ENCODE measurements at regions not wholly inside any gene's neighbourhood (a gene's known extent, or its start where the extent isn't known, plus 50 kb on each side); places are given as distances from the start of the nearest gene placed in this dataset.

- intact Hi-C loops (cut with DNase I), result no loop called here
- no peak for DNase-seq
- no peak for ATAC-seq (ENCODE audit: poor library complexity)
These were observed 460.0 kb downstream of the COG6 start for GRCh38 chr13:40115426-40115825.

- ATAC-seq (ENCODE audit: poor library complexity), result peak; percentile 33
- intact Hi-C loops (cut with DNase I), result no loop called here
These were observed 460.5 kb downstream of the COG6 start for GRCh38 chr13:40116008-40116407.

GRCh38 chr13:40118337-40118736, 462.9 kb downstream of the COG6 start:
- intact Hi-C loops (cut with DNase I), result no loop called here
- ATAC-seq (ENCODE audit: poor library complexity) (no peak), DNase-seq (no peak)

More at GRCh38 chr13:40116008-40116407, 460.5 kb downstream of the COG6 start:
- no peak for DNase-seq

- intact Hi-C loops (cut with DNase I), result no loop called here
- no peak for DNase-seq
- peak; percentile 27 for ATAC-seq (ENCODE audit: poor library complexity)
These were observed 464.4 kb downstream of the COG6 start for GRCh38 chr13:40119852-40120251.

GRCh38 chr13:40120288-40120687, 464.8 kb downstream of the COG6 start:
- intact Hi-C loops (cut with DNase I), result no loop called here
- no peak for DNase-seq
- ATAC-seq (ENCODE audit: poor library complexity), result peak; percentile 67

GRCh38 chr13:40120781-40121180, 465.3 kb downstream of the COG6 start:
- ATAC-seq (ENCODE audit: poor library complexity) (peak; percentile 11), DNase-seq (no peak)
- intact Hi-C loops (cut with DNase I), result no loop called here

GRCh38 chr13:40121722-40122121, 466.3 kb downstream of the COG6 start:
- DNase-seq (no peak), ATAC-seq (ENCODE audit: poor library complexity) (no peak)
- intact Hi-C loops (cut with DNase I), result no loop called here

GRCh38 chr13:40123962-40124632, 468.6 kb downstream of the COG6 start:
- peak; percentile 65 for ATAC-seq (ENCODE audit: poor library complexity)
- no peak for DNase-seq
- intact Hi-C loops (cut with DNase I), result no loop called here

- no peak for ATAC-seq (ENCODE audit: poor library complexity)
- DNase-seq, result no peak
- intact Hi-C loops (cut with DNase I), result no loop called here
These were observed 469.2 kb downstream of the COG6 start for GRCh38 chr13:40124633-40125015.

- intact Hi-C loops (cut with DNase I), result no loop called here
- ATAC-seq (ENCODE audit: poor library complexity) (no peak), DNase-seq (no peak)
These were observed 469.9 kb downstream of the COG6 start for GRCh38 chr13:40125336-40125735.

- intact Hi-C loops (cut with DNase I), result no loop called here
- DNase-seq, result no peak
- no peak for ATAC-seq (ENCODE audit: poor library complexity)
These were observed 471.0 kb downstream of the COG6 start for GRCh38 chr13:40126306-40127085.

- ATAC-seq (ENCODE audit: poor library complexity) (no peak), DNase-seq (no peak)
- intact Hi-C loops (cut with DNase I), result no loop called here
These were observed 472.0 kb downstream of the COG6 start for GRCh38 chr13:40127476-40127875.

GRCh38 chr13:40127925-40128324, 472.5 kb downstream of the COG6 start:
- DNase-seq (no peak), ATAC-seq (ENCODE audit: poor library complexity) (no peak)
- intact Hi-C loops (cut with DNase I), result no loop called here

- intact Hi-C loops (cut with DNase I), result no loop called here
- no peak for DNase-seq
- ATAC-seq (ENCODE audit: poor library complexity), result no peak
These were observed 474.0 kb downstream of the COG6 start for GRCh38 chr13:40129467-40129866.

- DNase-seq (no peak), ATAC-seq (ENCODE audit: poor library complexity) (no peak)
- intact Hi-C loops (cut with DNase I), result no loop called here
These were observed 475.6 kb downstream of the COG6 start for GRCh38 chr13:40130871-40131636.

GRCh38 chr13:40132249-40132648, 476.8 kb downstream of the COG6 start:
- ATAC-seq (ENCODE audit: poor library complexity), result no peak
- no peak for DNase-seq
- intact Hi-C loops (cut with DNase I), result no loop called here

GRCh38 chr13:40136896-40137295, 481.4 kb downstream of the COG6 start:
- DNase-seq (no peak), ATAC-seq (ENCODE audit: poor library complexity) (no peak)
- intact Hi-C loops (cut with DNase I), result no loop called here

- intact Hi-C loops (cut with DNase I), result no loop called here
- DNase-seq (no peak), ATAC-seq (ENCODE audit: poor library complexity) (no peak)
These were observed 481.9 kb downstream of the COG6 start for GRCh38 chr13:40137400-40137799.

GRCh38 chr13:40139896-40140520, 484.5 kb downstream of the COG6 start:
- intact Hi-C loops (cut with DNase I), result no loop called here
- no peak for ATAC-seq (ENCODE audit: poor library complexity)
- no peak for DNase-seq

Data from Right ventricle myocardium superior (tissue), 1 donor.